PC-3 (cell line): ENCODE measurements at regions not wholly inside any gene's neighbourhood (a gene's known extent, or its start where the extent isn't known, plus 50 kb on each side); places are given as distances from the start of the nearest gene placed in this dataset.

Experiments used
- EZH2 ChIP-seq: fragments of 300-600 bp; sonication (generic); IDR thresholded peaks from one replicate; pipeline ENCODE4 v1.6.1; 2017; ENCODE audit warnings: antibody characterized with exemption, mild to moderate bottlenecking, low read length; ENCODE audit not compliant: unreplicated experiment
- TF ChIP-seq, protein P1 (sequence below): fragments of 300-600 bp; sonication (generic); conservative IDR thresholded peaks from 2 replicates; pipeline ENCODE4 v1.5.1; 2017; ENCODE audit warnings: antibody characterized with exemption, low read depth, mild to moderate bottlenecking, low read length

DNA sequence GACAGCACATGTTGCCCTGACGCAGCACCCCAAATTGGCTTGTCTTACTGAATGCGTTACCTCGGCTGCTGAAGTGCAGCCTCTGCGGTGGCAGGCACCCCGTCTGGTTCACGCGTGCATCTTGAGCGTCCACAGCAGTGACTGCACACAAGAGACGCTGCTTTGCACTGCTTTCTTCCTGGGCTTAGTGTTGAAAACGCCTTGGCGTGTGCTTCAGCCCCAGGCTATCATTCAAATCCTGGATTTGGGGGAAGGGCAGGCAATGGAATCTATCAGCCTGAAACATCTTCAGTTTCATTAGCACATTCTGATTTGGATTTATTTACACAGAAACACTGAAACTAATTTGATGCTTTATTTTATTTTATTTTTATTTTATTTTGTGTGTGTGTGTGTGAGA is 342.7 kb downstream of the SMOC2 start:
- TF ChIP-seq, protein P1, sequence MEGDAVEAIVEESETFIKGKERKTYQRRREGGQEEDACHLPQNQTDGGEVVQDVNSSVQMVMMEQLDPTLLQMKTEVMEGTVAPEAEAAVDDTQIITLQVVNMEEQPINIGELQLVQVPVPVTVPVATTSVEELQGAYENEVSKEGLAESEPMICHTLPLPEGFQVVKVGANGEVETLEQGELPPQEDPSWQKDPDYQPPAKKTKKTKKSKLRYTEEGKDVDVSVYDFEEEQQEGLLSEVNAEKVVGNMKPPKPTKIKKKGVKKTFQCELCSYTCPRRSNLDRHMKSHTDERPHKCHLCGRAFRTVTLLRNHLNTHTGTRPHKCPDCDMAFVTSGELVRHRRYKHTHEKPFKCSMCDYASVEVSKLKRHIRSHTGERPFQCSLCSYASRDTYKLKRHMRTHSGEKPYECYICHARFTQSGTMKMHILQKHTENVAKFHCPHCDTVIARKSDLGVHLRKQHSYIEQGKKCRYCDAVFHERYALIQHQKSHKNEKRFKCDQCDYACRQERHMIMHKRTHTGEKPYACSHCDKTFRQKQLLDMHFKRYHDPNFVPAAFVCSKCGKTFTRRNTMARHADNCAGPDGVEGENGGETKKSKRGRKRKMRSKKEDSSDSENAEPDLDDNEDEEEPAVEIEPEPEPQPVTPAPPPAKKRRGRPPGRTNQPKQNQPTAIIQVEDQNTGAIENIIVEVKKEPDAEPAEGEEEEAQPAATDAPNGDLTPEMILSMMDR: no peak
- no peak for TF ChIP-seq EZH2
